ENCODE measurements at regions not wholly inside any gene's neighbourhood (a gene's known extent, or its start where the extent isn't known, plus 50 kb on each side); places are given as distances from the start of the nearest gene placed in this dataset.

DNA sequence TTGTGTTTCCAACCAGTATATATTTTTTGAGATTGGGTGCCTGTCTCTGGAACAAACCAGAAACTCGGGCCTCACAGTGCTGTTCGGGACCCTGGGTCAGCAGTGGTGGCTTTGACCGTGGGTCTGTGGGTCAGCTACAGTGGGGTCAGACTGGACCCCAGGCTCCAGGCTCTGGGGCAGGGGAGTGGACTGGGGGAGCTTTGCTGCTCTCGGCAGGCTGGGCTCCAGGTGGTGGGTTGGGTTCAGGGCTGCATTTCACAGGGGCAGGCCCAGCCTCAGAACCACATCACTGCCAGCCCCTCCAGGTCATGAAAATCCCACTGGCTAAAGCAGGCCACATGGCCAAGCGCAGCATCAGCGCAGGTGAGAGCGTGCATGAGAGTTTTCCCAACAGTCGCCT lies 1279.3 kb downstream of the BRD1 start:
- no peaks in the 10 kb centered on the region for H3K9me3 ChIP-seq (ENCODE audit: control insufficient read depth, insufficient read depth, low read depth, low read length)
- H3K4me3 ChIP-seq (ENCODE audit: low read depth in 2 of 2, low read length in 2 of 2) = no peak overlapping the region
- BruUV-seq (replicated peaks) = no TSS peak
- no peak overlapping the region for H3K27ac ChIP-seq (ENCODE audit: low read length)
- in situ Hi-C loops (cut with HindIII; ENCODE audit: low pct_unique_long_range_greater_than_20kb, low sequenced_read_pairs) (no loop called here), intact Hi-C loops (cut with micrococcal nuclease; ENCODE audit: unreplicated experiment) (no loop called here)
- no peak for TF ChIP-seq REST (IDR thresholded peaks at IDR 0.05; ENCODE audit: insufficient read depth in 1 of 2, low read depth in 2 of 2, low read length in 1 of 2)
- no peak for TF ChIP-seq TCF7L2 (IDR thresholded peaks at IDR 0.05; ENCODE audit: low read depth, low read length)
- no peak for TF ChIP-seq POLR2AphosphoS5 (IDR thresholded peaks at IDR 0.05; ENCODE audit: low read depth, low read length)
- TF ChIP-seq, protein P1, sequence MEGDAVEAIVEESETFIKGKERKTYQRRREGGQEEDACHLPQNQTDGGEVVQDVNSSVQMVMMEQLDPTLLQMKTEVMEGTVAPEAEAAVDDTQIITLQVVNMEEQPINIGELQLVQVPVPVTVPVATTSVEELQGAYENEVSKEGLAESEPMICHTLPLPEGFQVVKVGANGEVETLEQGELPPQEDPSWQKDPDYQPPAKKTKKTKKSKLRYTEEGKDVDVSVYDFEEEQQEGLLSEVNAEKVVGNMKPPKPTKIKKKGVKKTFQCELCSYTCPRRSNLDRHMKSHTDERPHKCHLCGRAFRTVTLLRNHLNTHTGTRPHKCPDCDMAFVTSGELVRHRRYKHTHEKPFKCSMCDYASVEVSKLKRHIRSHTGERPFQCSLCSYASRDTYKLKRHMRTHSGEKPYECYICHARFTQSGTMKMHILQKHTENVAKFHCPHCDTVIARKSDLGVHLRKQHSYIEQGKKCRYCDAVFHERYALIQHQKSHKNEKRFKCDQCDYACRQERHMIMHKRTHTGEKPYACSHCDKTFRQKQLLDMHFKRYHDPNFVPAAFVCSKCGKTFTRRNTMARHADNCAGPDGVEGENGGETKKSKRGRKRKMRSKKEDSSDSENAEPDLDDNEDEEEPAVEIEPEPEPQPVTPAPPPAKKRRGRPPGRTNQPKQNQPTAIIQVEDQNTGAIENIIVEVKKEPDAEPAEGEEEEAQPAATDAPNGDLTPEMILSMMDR (IDR thresholded peaks at IDR 0.05) = no peak
- TF ChIP-seq SIN3A (IDR thresholded peaks at IDR 0.05; ENCODE audit: borderline replicate concordance, insufficient read depth, low read depth, low read length) = no peak
- no peak for ATAC-seq
- H3K4me1 ChIP-seq (ENCODE audit: control insufficient read depth, insufficient read depth, low read length) = no peaks in the 10 kb centered on the region
- ChIA-PET CTCF (no interaction called here), POLR2A (no interaction called here)
- no peak for DNase-seq (ENCODE audit: low read depth, low spot score)
- H3K27me3 ChIP-seq (ENCODE audit: control insufficient read depth, insufficient read depth, low read length) = no peaks in the 10 kb centered on the region; the same call in 1 of the 2 replicates
- H3K36me3 ChIP-seq (ENCODE audit: control insufficient read depth, insufficient read depth, low read length) = no peaks in the 10 kb centered on the region

DNA sequence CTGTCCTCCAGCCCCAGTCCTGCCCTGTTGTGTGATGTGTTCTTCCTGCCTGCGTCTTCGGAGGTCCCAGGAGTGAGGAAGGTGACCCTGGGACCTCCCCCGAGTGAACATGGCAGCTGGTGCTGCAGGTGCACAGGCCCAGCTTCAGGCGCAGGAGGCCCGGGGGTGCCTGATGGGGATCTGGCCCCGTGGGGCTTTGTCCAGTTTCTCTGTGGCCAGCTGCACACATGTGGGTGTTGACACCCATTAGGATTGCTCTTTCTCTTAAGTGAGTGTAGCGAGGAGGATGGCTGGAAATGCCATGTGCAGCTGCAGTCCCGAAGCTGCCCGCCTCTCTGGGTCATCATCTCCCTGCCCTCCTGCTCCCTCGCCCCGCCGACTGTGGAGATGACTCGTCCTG lies 1279.7 kb downstream of the BRD1 start:
- no peak for ATAC-seq
- ChIA-PET POLR2A (no interaction called here), CTCF (no interaction called here)
- H3K4me3 ChIP-seq (ENCODE audit: low read depth in 2 of 2, low read length in 2 of 2) = no peak overlapping the region
- no peak overlapping the region for H3K27ac ChIP-seq (ENCODE audit: low read length)
- H3K9me3 ChIP-seq (ENCODE audit: control insufficient read depth, insufficient read depth, low read depth, low read length) = no peaks in the 10 kb centered on the region
- H3K27me3 ChIP-seq (ENCODE audit: control insufficient read depth, insufficient read depth, low read length) = no peaks in the 10 kb centered on the region
- DNase-seq (ENCODE audit: low read depth, low spot score) = no peak
- no peaks in the 10 kb centered on the region for H3K36me3 ChIP-seq (ENCODE audit: control insufficient read depth, insufficient read depth, low read length)
- no peaks in the 10 kb centered on the region for H3K4me1 ChIP-seq (ENCODE audit: control insufficient read depth, insufficient read depth, low read length)
- in situ Hi-C loops (cut with HindIII; ENCODE audit: low pct_unique_long_range_greater_than_20kb, low sequenced_read_pairs) = no loop called here
- BruUV-seq (replicated peaks) = no TSS peak
- no peak for TF ChIP-seq REST (IDR thresholded peaks at IDR 0.05; ENCODE audit: insufficient read depth in 1 of 2, low read depth in 2 of 2, low read length in 1 of 2)
- TF ChIP-seq, protein P1 (IDR thresholded peaks at IDR 0.05) = no peak
- no peak for TF ChIP-seq TCF7L2 (IDR thresholded peaks at IDR 0.05; ENCODE audit: low read depth, low read length)
- TF ChIP-seq SIN3A (IDR thresholded peaks at IDR 0.05; ENCODE audit: borderline replicate concordance, insufficient read depth, low read depth, low read length) = no peak
- no peak for TF ChIP-seq POLR2AphosphoS5 (IDR thresholded peaks at IDR 0.05; ENCODE audit: low read depth, low read length)
- intact Hi-C loops (cut with micrococcal nuclease; ENCODE audit: unreplicated experiment) = no loop called here

Data from Panc1 (cell line).